Glutamatergic neuron (in vitro differentiated cells): ENCODE measurements at regions not wholly inside any gene's neighbourhood (a gene's known extent, or its start where the extent isn't known, plus 50 kb on each side); places are given as distances from the start of the nearest gene placed in this dataset.
"Not testable (repeated sequence)": the region's sequence is repeated elsewhere in the genome, so short reads cannot be mapped to it uniquely, and the experiment has no call there.

Source experiments
- DNase-seq: peaks from one replicate; pipeline ENCODE4 v3.0.0; 2022
- H3K27ac Mint-ChIP-seq: one replicate; pipeline ENCODE4 v1.8.0; 2020; ENCODE audit warnings: mild to moderate bottlenecking, mixed read lengths, inconsistent platforms; ENCODE audit not compliant: unreplicated experiment
- H3K27me3 Mint-ChIP-seq: one replicate; pipeline ENCODE4 v1.8.0; 2020; ENCODE audit warnings: mild to moderate bottlenecking, moderate library complexity, mixed read lengths, inconsistent platforms; ENCODE audit not compliant: unreplicated experiment
- H3K36me3 Mint-ChIP-seq: one replicate; pipeline ENCODE4 v1.8.0; 2020; ENCODE audit warnings: mild to moderate bottlenecking, mixed read lengths, inconsistent platforms; ENCODE audit not compliant: unreplicated experiment
- H3K4me1 Mint-ChIP-seq: one replicate; pipeline ENCODE4 v1.8.0; 2020; ENCODE audit warnings: mild to moderate bottlenecking, low read depth, mixed read lengths, inconsistent platforms; ENCODE audit not compliant: unreplicated experiment
- H3K4me3 Mint-ChIP-seq: one replicate; pipeline ENCODE4 v1.8.0; 2020; ENCODE audit warnings: mild to moderate bottlenecking, mixed read lengths, inconsistent platforms; ENCODE audit not compliant: unreplicated experiment
- H3K9me3 Mint-ChIP-seq: one replicate; pipeline ENCODE4 v1.8.0; 2020; ENCODE audit warnings: mild to moderate bottlenecking, moderate library complexity, mixed read lengths, inconsistent platforms; ENCODE audit not compliant: unreplicated experiment
- TF ChIP-seq, protein P1 (sequence below): fragments of 200-600 bp; sonication (generic); IDR thresholded peaks from one replicate; pipeline ENCODE4 v1.5.0; 2021; ENCODE audit not compliant: partially characterized antibody, unreplicated experiment

DNA sequence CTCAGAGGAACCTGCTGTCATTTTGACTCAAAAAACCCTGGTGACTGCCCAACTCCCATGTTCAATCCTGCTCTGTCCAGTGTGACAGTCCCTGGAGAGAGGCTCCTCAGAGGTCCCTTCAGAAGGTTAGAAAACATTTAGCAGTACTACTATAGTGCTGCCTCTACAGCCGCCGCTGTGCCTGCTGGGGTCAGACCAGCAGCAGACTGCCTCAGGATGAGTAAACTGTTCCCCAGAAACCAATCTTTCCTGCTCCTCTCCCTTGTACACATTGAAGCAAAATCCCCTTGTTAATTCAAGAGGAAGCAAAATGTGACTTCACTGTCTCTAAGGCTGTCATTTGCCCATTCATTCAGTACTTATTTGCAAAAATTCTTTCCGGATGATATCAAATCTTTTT is 94.8 kb upstream of the SMARCA2 start:
- DNase-seq: no peak
- no peaks in the 10 kb centered on the region for H3K36me3 Mint-ChIP-seq
- H3K4me3 Mint-ChIP-seq: no peak overlapping the region
- H3K27ac Mint-ChIP-seq: no peak overlapping the region
- TF ChIP-seq, protein P1, sequence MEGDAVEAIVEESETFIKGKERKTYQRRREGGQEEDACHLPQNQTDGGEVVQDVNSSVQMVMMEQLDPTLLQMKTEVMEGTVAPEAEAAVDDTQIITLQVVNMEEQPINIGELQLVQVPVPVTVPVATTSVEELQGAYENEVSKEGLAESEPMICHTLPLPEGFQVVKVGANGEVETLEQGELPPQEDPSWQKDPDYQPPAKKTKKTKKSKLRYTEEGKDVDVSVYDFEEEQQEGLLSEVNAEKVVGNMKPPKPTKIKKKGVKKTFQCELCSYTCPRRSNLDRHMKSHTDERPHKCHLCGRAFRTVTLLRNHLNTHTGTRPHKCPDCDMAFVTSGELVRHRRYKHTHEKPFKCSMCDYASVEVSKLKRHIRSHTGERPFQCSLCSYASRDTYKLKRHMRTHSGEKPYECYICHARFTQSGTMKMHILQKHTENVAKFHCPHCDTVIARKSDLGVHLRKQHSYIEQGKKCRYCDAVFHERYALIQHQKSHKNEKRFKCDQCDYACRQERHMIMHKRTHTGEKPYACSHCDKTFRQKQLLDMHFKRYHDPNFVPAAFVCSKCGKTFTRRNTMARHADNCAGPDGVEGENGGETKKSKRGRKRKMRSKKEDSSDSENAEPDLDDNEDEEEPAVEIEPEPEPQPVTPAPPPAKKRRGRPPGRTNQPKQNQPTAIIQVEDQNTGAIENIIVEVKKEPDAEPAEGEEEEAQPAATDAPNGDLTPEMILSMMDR: no peak
- peaks cover 24% of the 10 kb centered on the region for H3K4me1 Mint-ChIP-seq
- H3K9me3 Mint-ChIP-seq: no peaks in the 10 kb centered on the region
- no peaks in the 10 kb centered on the region for H3K27me3 Mint-ChIP-seq

DNA sequence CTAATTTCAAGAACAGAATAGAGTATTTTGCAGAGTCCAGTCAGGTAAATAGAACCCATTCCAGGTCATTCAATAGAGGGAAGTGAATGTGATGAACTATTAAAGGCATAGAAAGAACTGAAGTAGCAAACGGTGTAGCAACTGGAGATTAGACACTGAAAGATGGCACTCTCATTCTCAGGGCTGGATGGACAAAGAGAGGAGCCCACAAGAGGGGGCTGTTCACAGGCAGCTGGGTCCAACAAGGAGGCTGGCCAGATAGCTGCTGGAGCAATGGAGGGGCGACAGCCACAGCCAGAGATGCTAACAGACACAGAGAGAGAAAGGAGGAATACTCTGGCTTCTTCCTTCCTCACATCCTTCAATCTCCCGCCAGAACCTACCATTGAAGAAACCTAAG is 93.1 kb upstream of the SMARCA2 start:
- no peaks in the 10 kb centered on the region for H3K9me3 Mint-ChIP-seq
- no peak for DNase-seq
- TF ChIP-seq, protein P1: no peak
- H3K4me3 Mint-ChIP-seq: no peak overlapping the region
- no peaks in the 10 kb centered on the region for H3K36me3 Mint-ChIP-seq
- H3K27ac Mint-ChIP-seq: no peak overlapping the region
- H3K27me3 Mint-ChIP-seq: no peaks in the 10 kb centered on the region
- H3K4me1 Mint-ChIP-seq: peaks cover 20% of the 10 kb centered on the region

DNA sequence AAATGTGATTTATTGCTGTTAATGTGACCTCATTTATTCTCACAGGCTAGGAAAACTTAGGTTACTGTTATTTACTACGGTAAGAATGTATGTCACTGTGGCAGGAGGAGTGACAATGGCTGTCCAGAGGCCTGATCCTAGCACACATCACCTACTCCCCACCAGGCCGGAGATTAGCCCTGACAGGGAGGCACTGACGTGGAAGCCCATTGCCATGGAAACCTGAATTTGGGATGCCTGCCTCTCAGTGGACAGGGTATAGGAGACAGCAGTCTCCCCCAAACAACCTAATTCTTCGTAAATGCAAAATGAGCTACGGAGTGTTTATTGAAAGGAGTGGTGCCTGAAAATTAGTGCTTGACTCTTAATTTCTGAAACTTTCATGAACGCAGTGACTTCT is 87.6 kb upstream of the SMARCA2 start:
- DNase-seq: no peak
- Mint-ChIP-seq H3K27ac (no peak overlapping the region), H3K4me1 (no peaks in the 10 kb centered on the region), H3K27me3 (peaks cover 1% of the 10 kb centered on the region), H3K9me3 (no peaks in the 10 kb centered on the region), H3K4me3 (no peak overlapping the region), H3K36me3 (no peaks in the 10 kb centered on the region)
- TF ChIP-seq, protein P1: no peak

DNA sequence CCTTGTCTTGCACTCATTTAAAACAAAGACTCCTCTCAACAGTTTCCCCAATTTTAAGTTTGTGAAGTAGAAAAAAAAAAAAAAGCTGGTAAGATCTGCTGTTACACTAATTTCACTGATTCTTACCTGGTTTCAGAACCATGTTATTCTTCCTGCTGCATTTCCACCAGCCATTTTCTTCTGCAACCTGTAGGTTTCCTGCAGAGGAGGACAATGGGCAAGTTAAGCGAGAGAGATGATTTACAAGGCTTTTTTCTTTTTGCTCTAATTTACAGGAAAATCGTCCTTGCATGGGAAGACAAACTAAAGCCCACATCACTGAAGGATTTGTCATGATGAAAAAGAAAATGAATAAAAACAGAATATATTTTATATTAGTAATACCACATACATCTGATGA is 86.0 kb upstream of the SMARCA2 start:
- DNase-seq: no peak
- TF ChIP-seq, protein P1: no peak
- H3K27me3 Mint-ChIP-seq: peaks cover 1% of the 10 kb centered on the region
- no peaks in the 10 kb centered on the region for H3K9me3 Mint-ChIP-seq
- no peak overlapping the region for H3K4me3 Mint-ChIP-seq
- no peak overlapping the region for H3K27ac Mint-ChIP-seq
- no peaks in the 10 kb centered on the region for H3K4me1 Mint-ChIP-seq
- no peaks in the 10 kb centered on the region for H3K36me3 Mint-ChIP-seq

DNA sequence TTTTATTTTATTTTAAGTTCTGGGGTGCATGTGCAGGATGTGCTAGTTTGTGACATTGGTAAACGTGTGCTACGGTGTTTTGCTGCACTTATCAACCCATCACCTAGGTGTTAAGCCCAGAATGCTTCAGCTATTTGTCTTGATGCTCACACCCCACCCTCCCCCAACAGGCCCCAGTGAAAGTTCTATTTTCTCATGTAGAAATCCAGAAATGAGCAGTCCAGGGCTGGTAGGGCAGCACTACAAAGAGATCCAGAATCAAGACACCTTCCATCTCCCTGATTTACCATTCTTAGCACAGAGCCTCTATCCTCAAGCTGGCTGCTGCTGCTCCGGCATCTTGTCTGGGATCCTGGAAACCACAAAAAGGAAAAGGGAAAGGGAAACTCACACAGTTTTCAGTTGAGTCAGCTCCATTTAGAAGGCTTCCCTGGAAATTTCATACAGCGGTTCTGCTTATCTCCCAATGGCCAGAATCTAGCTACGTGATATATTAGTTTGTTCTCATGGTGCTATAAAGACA is 85.4 kb upstream of the SMARCA2 start:
- Mint-ChIP-seq H3K27me3 (peaks cover 1% of the 10 kb centered on the region), H3K4me1 (no peaks in the 10 kb centered on the region)

DNA sequence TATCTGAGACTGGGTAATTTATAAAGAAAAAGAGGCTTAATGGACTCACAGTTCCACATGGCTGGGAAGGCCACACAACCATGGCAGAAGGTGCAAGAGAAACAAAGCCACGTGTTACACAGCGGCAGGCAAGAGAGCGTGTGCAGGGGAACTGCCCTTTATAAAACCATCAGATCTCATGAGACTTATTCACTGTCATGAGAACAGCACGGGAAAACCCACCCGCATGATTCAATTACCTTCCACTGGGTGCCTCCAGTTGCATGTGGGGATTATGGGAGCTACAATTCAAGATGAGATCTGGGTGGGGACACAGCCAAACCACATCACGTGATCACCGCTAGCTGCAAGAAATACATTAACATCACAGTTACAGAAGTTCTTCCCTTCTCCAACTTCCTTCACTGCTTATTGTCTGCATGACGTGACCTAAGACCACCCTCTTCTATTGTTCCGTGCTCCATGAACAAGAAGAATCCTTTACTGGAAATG is 84.9 kb upstream of the SMARCA2 start:
- H3K9me3 Mint-ChIP-seq: not testable (repeated sequence)

More for the DNA sequence above, 85.4 kb upstream of the SMARCA2 start:
- Mint-ChIP-seq H3K9me3 (no peaks in the 10 kb centered on the region), H3K36me3 (no peaks in the 10 kb centered on the region), H3K27ac (no peak overlapping the region), H3K4me3 (no peak overlapping the region)
- TF ChIP-seq, protein P1: no peak
- no peak for DNase-seq

More for the DNA sequence above, 84.9 kb upstream of the SMARCA2 start:
- DNase-seq, H3K27me3 Mint-ChIP-seq, H3K4me1 Mint-ChIP-seq, H3K4me3 Mint-ChIP-seq, H3K27ac Mint-ChIP-seq, H3K36me3 Mint-ChIP-seq: not testable (repeated sequence)
